ENCODE measurements at regions not wholly inside any gene's neighbourhood (a gene's known extent, or its start where the extent isn't known, plus 50 kb on each side); places are given as distances from the start of the nearest gene placed in this dataset.

DNA sequence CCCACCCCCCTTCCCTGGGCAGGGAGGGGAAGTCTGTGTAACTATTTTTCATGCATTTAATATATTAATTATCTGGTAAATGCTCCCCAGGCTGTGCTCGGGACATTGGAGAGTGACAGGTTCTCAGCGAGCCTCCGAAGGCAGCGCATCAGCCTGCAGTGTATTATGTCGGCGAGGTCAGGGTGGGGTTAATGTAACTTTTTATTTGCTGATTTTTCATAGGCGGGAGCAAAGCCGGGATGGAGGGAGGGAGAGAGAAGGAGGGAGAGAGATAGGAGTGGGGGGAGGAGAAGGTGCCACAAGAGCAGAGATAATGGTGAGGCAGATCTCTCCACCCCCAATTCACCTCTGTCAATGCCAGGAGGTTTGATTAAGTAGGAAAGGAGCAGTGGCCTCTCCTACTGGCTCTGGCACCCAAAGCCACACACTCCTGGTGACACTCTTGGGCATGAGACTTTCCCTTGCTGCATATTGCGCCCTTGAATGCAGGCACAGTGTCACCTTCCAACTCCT, 104.0 kb downstream of the MRM1 start:
- Histone ChIP-seq H3K9ac (no peak overlapping the region), H3K4me3 (ENCODE audit: low read depth, low read length) (no peak overlapping the region), H3K9me3 (ENCODE audit: control insufficient read depth, low read length) (no peaks in the 10 kb centered on the region), H3K27me3 (ENCODE audit: control insufficient read depth, insufficient read depth, low read length) (no peaks in the 10 kb centered on the region), H3K4me2 (ENCODE audit: low read length) (no peak overlapping the region), H3K27ac (no peak overlapping the region), H3K4me1 (no peaks in the 10 kb centered on the region), H3K36me3 (ENCODE audit: control insufficient read depth, insufficient read depth, low read length) (no peaks in the 10 kb centered on the region), H3K79me2 (no peaks in the 10 kb centered on the region), H2AFZ (no peak overlapping the region)
- TF ChIP-seq, protein P1, sequence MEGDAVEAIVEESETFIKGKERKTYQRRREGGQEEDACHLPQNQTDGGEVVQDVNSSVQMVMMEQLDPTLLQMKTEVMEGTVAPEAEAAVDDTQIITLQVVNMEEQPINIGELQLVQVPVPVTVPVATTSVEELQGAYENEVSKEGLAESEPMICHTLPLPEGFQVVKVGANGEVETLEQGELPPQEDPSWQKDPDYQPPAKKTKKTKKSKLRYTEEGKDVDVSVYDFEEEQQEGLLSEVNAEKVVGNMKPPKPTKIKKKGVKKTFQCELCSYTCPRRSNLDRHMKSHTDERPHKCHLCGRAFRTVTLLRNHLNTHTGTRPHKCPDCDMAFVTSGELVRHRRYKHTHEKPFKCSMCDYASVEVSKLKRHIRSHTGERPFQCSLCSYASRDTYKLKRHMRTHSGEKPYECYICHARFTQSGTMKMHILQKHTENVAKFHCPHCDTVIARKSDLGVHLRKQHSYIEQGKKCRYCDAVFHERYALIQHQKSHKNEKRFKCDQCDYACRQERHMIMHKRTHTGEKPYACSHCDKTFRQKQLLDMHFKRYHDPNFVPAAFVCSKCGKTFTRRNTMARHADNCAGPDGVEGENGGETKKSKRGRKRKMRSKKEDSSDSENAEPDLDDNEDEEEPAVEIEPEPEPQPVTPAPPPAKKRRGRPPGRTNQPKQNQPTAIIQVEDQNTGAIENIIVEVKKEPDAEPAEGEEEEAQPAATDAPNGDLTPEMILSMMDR (IDR thresholded peaks at IDR 0.05): no peak

DNA sequence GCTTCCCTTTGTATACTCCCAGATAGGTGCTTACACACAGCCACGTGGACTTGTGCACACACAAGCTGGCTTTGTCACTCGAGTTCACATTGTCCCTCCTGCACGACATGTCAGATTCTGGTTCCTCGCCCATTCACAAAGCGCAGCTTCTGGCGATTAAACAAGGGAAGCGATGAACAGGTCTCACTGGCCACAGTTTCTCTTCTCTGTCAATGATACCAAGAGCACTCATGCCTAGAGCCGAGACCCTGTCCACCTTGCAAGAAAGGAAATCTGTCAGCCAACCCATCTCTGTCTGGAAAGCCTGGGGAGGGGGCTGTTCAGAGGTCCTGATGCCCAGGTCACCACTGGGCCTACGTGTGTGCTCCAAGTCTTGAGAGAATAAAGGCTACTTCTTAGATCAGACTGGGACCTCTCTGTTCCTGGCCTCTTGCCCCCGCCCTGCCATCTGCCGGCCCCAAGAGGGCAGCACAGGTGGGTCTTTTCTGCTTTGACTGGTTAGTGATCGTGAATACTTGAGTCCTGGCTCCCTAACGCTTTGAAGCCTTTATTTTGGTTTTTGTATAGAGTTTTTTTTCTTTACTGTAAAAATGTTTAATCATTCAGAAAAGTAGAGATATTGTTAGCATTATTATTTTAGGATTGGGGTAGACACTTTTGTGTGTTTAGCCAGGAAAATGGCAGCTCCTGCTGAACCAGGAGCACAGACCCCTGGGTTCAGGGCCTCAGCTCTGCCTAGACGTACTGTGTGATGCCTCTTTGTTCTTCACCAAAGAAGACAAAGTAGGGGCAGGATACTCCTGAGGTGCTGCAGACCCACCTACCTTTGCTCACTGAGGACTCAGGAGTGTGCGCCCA, 104.7 kb downstream of the MRM1 start:
- no peak overlapping the region for H3K4me3 ChIP-seq (ENCODE audit: low read depth, low read length)
- H3K4me2 ChIP-seq (ENCODE audit: low read length): no peak overlapping the region
- no peaks in the 10 kb centered on the region for H3K27me3 ChIP-seq (ENCODE audit: control insufficient read depth, insufficient read depth, low read length)
- H3K79me2 ChIP-seq: no peaks in the 10 kb centered on the region
- H3K36me3 ChIP-seq (ENCODE audit: control insufficient read depth, insufficient read depth, low read length): no peaks in the 10 kb centered on the region
- H3K9ac ChIP-seq: no peak overlapping the region
- H3K4me1 ChIP-seq: no peaks in the 10 kb centered on the region
- no peak overlapping the region for H3K27ac ChIP-seq
- no peak overlapping the region for H2AFZ ChIP-seq
- no peaks in the 10 kb centered on the region for H3K9me3 ChIP-seq (ENCODE audit: control insufficient read depth, low read length)
- TF ChIP-seq, protein P1 (IDR thresholded peaks at IDR 0.05): peak; percentile 83

DNA sequence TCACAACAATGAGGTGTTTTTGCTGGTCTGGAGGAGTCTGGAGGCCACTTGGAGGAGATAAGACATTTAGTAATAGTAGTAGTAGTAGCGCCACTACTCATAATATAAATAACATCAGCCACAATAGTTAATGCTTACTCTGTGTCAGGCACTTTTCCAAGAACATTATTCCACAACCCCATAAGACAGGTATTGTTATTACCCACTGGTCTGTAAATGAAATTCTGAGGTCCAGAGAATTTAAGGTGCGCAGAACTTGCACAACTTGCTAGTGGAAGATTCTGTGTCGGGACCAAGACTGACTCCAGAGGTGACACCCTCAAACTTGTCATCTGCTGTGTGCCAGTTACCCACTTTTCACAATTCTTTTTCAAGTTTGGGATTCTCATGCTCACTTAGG, 106.5 kb downstream of the MRM1 start:
- no peaks in the 10 kb centered on the region for H3K9me3 ChIP-seq (ENCODE audit: control insufficient read depth, low read length)
- TF ChIP-seq, protein P1 (IDR thresholded peaks at IDR 0.05): no peak
- no peak overlapping the region for H3K27ac ChIP-seq

DNA sequence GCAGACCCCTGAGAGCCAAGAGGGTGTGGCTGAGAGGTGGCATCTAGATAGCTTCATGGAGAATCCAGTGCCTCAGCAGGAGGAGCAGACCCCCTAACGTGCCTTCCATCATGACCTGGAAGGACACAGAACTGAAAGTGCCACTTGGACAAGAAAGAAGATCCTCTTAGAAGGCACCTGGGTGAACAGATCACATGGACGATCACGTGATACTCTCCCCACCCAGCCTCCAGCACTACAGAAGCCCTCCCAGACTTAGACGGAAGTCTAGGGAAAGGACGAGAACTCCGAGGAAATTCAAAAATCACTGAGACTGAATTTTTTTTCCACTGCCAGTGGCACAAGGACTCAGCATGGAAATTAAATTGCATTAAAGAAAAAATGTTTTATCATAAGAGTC, 113.4 kb downstream of the MRM1 start:
- no peaks in the 10 kb centered on the region for H3K27me3 ChIP-seq (ENCODE audit: control insufficient read depth, insufficient read depth, low read length)
- H3K27ac ChIP-seq: no peak overlapping the region
- H3K4me2 ChIP-seq (ENCODE audit: low read length): no peak overlapping the region
- no peaks in the 10 kb centered on the region for H3K9me3 ChIP-seq (ENCODE audit: control insufficient read depth, low read length)
- no peak overlapping the region for H2AFZ ChIP-seq
- H3K4me1 ChIP-seq: peaks cover 2% of the 10 kb centered on the region
- no peaks in the 10 kb centered on the region for H3K36me3 ChIP-seq (ENCODE audit: control insufficient read depth, insufficient read depth, low read length)
- H3K9ac ChIP-seq: no peak overlapping the region
- no peak overlapping the region for H3K4me3 ChIP-seq (ENCODE audit: low read depth, low read length)
- H3K79me2 ChIP-seq: no peaks in the 10 kb centered on the region
- TF ChIP-seq, protein P1 (IDR thresholded peaks at IDR 0.05): no peak

More for the DNA sequence above, 106.5 kb downstream of the MRM1 start:
- no peak overlapping the region for H2AFZ ChIP-seq
- no peaks in the 10 kb centered on the region for H3K27me3 ChIP-seq (ENCODE audit: control insufficient read depth, insufficient read depth, low read length)
- H3K9ac ChIP-seq: no peak overlapping the region
- H3K4me3 ChIP-seq (ENCODE audit: low read depth, low read length): no peak overlapping the region
- H3K4me2 ChIP-seq (ENCODE audit: low read length): no peak overlapping the region
- H3K79me2 ChIP-seq: no peaks in the 10 kb centered on the region
- no peaks in the 10 kb centered on the region for H3K36me3 ChIP-seq (ENCODE audit: control insufficient read depth, insufficient read depth, low read length)
- no peaks in the 10 kb centered on the region for H3K4me1 ChIP-seq
